Ovary (tissue), 3 donors: ENCODE measurements at regions not wholly inside any gene's neighbourhood (a gene's known extent, or its start where the extent isn't known, plus 50 kb on each side); places are given as distances from the start of the nearest gene placed in this dataset.

Experiments
- CTCF ChIP-seq, 3 donors: fragments of 450-650 bp in 2 of 3; fragments of 200-600 bp in 1 of 3; IDR thresholded peaks; one replicate each; pipeline versions ENCODE4 v1.5.1 to v1.8.0; 2016 to 2022; ENCODE audit warnings: antibody characterized with exemption in 3 of 3, mild to moderate bottlenecking in 1 of 3
- POLR2A ChIP-seq: fragments of 450-650 bp; IDR thresholded peaks from one replicate; pipeline ENCODE4 v1.6.1; 2017; ENCODE audit warnings: antibody characterized with exemption, mild to moderate bottlenecking, moderate library complexity
- donor health status: DM: no; HTN: no; CAD: no.

- no peak for TF ChIP-seq POLR2A
- TF ChIP-seq CTCF (IDR thresholded peaks at IDR 0.05), result no peak
Measured at GRCh38 chr1:18565321-18565720, 65.3 kb upstream of the PAX7 start.
